ENCODE measurements at regions not wholly inside any gene's neighbourhood (a gene's known extent, or its start where the extent isn't known, plus 50 kb on each side); places are given as distances from the start of the nearest gene placed in this dataset.

- H3K9me3 Mint-ChIP-seq, result no peaks in the 10 kb centered on the region
- no peak overlapping the region for H3K4me3 Mint-ChIP-seq
- no peaks in the 10 kb centered on the region for H3K36me3 Mint-ChIP-seq (ENCODE audit: low read depth)
- H3K27ac Mint-ChIP-seq, result no peak overlapping the region
- peaks cover 28% of the 10 kb centered on the region for H3K27me3 Mint-ChIP-seq
- H3K4me1 Mint-ChIP-seq (ENCODE audit: low read depth), result peaks cover 67% of the 10 kb centered on the region
Measured at GRCh38 chr6:156395276-156395675, 381.9 kb upstream of the ARID1B start.

GRCh38 chr6:156392648-156393047, 384.5 kb upstream of the ARID1B start:
- H3K36me3 Mint-ChIP-seq (ENCODE audit: low read depth), result no peaks in the 10 kb centered on the region
- H3K27ac Mint-ChIP-seq, result no peak overlapping the region
- no peaks in the 10 kb centered on the region for H3K9me3 Mint-ChIP-seq
- H3K27me3 Mint-ChIP-seq, result peaks cover 23% of the 10 kb centered on the region
- H3K4me1 Mint-ChIP-seq (ENCODE audit: low read depth), result peaks cover 57% of the 10 kb centered on the region
- no peak overlapping the region for H3K4me3 Mint-ChIP-seq

GRCh38 chr6:156391977-156392376, 385.2 kb upstream of the ARID1B start:
- Mint-ChIP-seq H3K27ac (no peak overlapping the region), H3K4me3 (no peak overlapping the region), H3K4me1 (ENCODE audit: low read depth) (peaks cover 51% of the 10 kb centered on the region), H3K36me3 (ENCODE audit: low read depth) (no peaks in the 10 kb centered on the region), H3K9me3 (no peaks in the 10 kb centered on the region), H3K27me3 (peaks cover 23% of the 10 kb centered on the region)

- Mint-ChIP-seq H3K4me3 (no peak overlapping the region), H3K9me3 (no peaks in the 10 kb centered on the region), H3K27ac (no peak overlapping the region), H3K4me1 (ENCODE audit: low read depth) (peaks cover 45% of the 10 kb centered on the region), H3K27me3 (peaks cover 23% of the 10 kb centered on the region), H3K36me3 (ENCODE audit: low read depth) (no peaks in the 10 kb centered on the region)
Measured at GRCh38 chr6:156391061-156391672, 386.0 kb upstream of the ARID1B start.

- Mint-ChIP-seq H3K4me1 (ENCODE audit: low read depth) (peaks cover 39% of the 10 kb centered on the region), H3K9me3 (no peaks in the 10 kb centered on the region), H3K36me3 (ENCODE audit: low read depth) (no peaks in the 10 kb centered on the region), H3K4me3 (no peak overlapping the region), H3K27me3 (peaks cover 23% of the 10 kb centered on the region), H3K27ac (no peak overlapping the region)
Measured at GRCh38 chr6:156390621-156391020, 386.6 kb upstream of the ARID1B start.

GRCh38 chr6:156389296-156389695, 387.9 kb upstream of the ARID1B start:
- Mint-ChIP-seq H3K27ac (no peak overlapping the region), H3K36me3 (ENCODE audit: low read depth) (peaks cover 3% of the 10 kb centered on the region), H3K9me3 (no peaks in the 10 kb centered on the region), H3K4me1 (ENCODE audit: low read depth) (peaks cover 29% of the 10 kb centered on the region), H3K27me3 (peaks cover 23% of the 10 kb centered on the region), H3K4me3 (no peak overlapping the region)

GRCh38 chr6:156387472-156387871, 389.7 kb upstream of the ARID1B start:
- Mint-ChIP-seq H3K4me1 (ENCODE audit: low read depth) (peaks cover 14% of the 10 kb centered on the region), H3K27ac (no peak overlapping the region), H3K4me3 (no peak overlapping the region), H3K36me3 (ENCODE audit: low read depth) (peaks cover 5% of the 10 kb centered on the region), H3K27me3 (peaks cover 8% of the 10 kb centered on the region), H3K9me3 (no peaks in the 10 kb centered on the region)

- H3K4me3 Mint-ChIP-seq, result no peak overlapping the region
- peaks cover 5% of the 10 kb centered on the region for H3K36me3 Mint-ChIP-seq (ENCODE audit: low read depth)
- H3K4me1 Mint-ChIP-seq (ENCODE audit: low read depth), result no peaks in the 10 kb centered on the region
- H3K9me3 Mint-ChIP-seq, result no peaks in the 10 kb centered on the region
- H3K27me3 Mint-ChIP-seq, result peaks cover 3% of the 10 kb centered on the region
- H3K27ac Mint-ChIP-seq, result no peak overlapping the region
Measured at GRCh38 chr6:156383059-156383458, 394.1 kb upstream of the ARID1B start.

- Mint-ChIP-seq H3K27me3 (peaks cover 3% of the 10 kb centered on the region), H3K4me3 (no peak overlapping the region), H3K36me3 (ENCODE audit: low read depth) (peaks cover 5% of the 10 kb centered on the region), H3K9me3 (no peaks in the 10 kb centered on the region), H3K4me1 (ENCODE audit: low read depth) (no peaks in the 10 kb centered on the region), H3K27ac (no peak overlapping the region)
Measured at GRCh38 chr6:156379392-156380289, 397.5 kb upstream of the ARID1B start.

GRCh38 chr6:156378853-156379252, 398.3 kb upstream of the ARID1B start:
- no peak overlapping the region for H3K4me3 Mint-ChIP-seq
- H3K27ac Mint-ChIP-seq, result no peak overlapping the region
- no peaks in the 10 kb centered on the region for H3K9me3 Mint-ChIP-seq
- H3K4me1 Mint-ChIP-seq (ENCODE audit: low read depth), result no peaks in the 10 kb centered on the region
- no peaks in the 10 kb centered on the region for H3K27me3 Mint-ChIP-seq
- no peaks in the 10 kb centered on the region for H3K36me3 Mint-ChIP-seq (ENCODE audit: low read depth)

GRCh38 chr6:156376091-156376490, 401.1 kb upstream of the ARID1B start:
- Mint-ChIP-seq H3K27ac (no peak overlapping the region), H3K9me3 (no peaks in the 10 kb centered on the region), H3K27me3 (no peaks in the 10 kb centered on the region), H3K36me3 (ENCODE audit: low read depth) (no peaks in the 10 kb centered on the region), H3K4me3 (no peak overlapping the region), H3K4me1 (ENCODE audit: low read depth) (no peaks in the 10 kb centered on the region)

GRCh38 chr6:156359912-156360311, 417.3 kb upstream of the ARID1B start:
- Mint-ChIP-seq H3K27ac (no peak overlapping the region), H3K9me3 (peaks cover 3% of the 10 kb centered on the region), H3K4me1 (ENCODE audit: low read depth) (no peaks in the 10 kb centered on the region), H3K27me3 (peaks cover 7% of the 10 kb centered on the region), H3K4me3 (no peak overlapping the region), H3K36me3 (ENCODE audit: low read depth) (no peaks in the 10 kb centered on the region)

- H3K36me3 Mint-ChIP-seq (ENCODE audit: low read depth), result no peaks in the 10 kb centered on the region
- no peaks in the 10 kb centered on the region for H3K4me1 Mint-ChIP-seq (ENCODE audit: low read depth)
- no peak overlapping the region for H3K27ac Mint-ChIP-seq
Measured at GRCh38 chr6:156352861-156353260, 424.3 kb upstream of the ARID1B start.

GRCh38 chr6:156351346-156351966, 425.7 kb upstream of the ARID1B start:
- no peak overlapping the region for H3K27ac Mint-ChIP-seq
- H3K36me3 Mint-ChIP-seq (ENCODE audit: low read depth), result no peaks in the 10 kb centered on the region
- no peak overlapping the region for H3K4me3 Mint-ChIP-seq
- H3K4me1 Mint-ChIP-seq (ENCODE audit: low read depth), result no peaks in the 10 kb centered on the region
- peaks cover 5% of the 10 kb centered on the region for H3K27me3 Mint-ChIP-seq
- no peaks in the 10 kb centered on the region for H3K9me3 Mint-ChIP-seq

More at GRCh38 chr6:156352861-156353260, 424.3 kb upstream of the ARID1B start:
- Mint-ChIP-seq H3K27me3 (peaks cover 7% of the 10 kb centered on the region), H3K9me3 (peaks cover 3% of the 10 kb centered on the region), H3K4me3 (no peak overlapping the region)

- H3K4me3 Mint-ChIP-seq, result no peak overlapping the region
- H3K36me3 Mint-ChIP-seq (ENCODE audit: low read depth), result no peaks in the 10 kb centered on the region
- peaks cover 4% of the 10 kb centered on the region for H3K4me1 Mint-ChIP-seq (ENCODE audit: low read depth)
- H3K27ac Mint-ChIP-seq, result no peak overlapping the region
- no peaks in the 10 kb centered on the region for H3K9me3 Mint-ChIP-seq
- H3K27me3 Mint-ChIP-seq, result peaks cover 5% of the 10 kb centered on the region
Measured at GRCh38 chr6:156350337-156350736, 426.8 kb upstream of the ARID1B start.
